Stomach (tissue), 8 donors: ENCODE measurements at regions not wholly inside any gene's neighbourhood (a gene's known extent, or its start where the extent isn't known, plus 50 kb on each side); places are given as distances from the start of the nearest gene placed in this dataset.

Experiments
- DNase-seq, 2 donors: peaks; one replicate each; pipeline versions ENCODE4 v3.0.0 to v3.0.0-alpha.2; 2013 to 2019
- H3K27ac ChIP-seq, 5 donors: fragments of 200-600 bp in 4 of 5; sonication (generic) in 4 of 5; one replicate each; pipeline ENCODE4 v1.5.1; 2013 to 2019; ENCODE audit warnings: mild to moderate bottlenecking in 1 of 5, moderate library complexity in 1 of 5
- H3K27me3 ChIP-seq, 3 donors: fragments of 200-600 bp; sonication (generic); one replicate each; pipeline ENCODE4 v1.5.1; 2017 to 2019; ENCODE audit warnings: mixed run types in 1 of 3
- H3K36me3 ChIP-seq, 4 donors: fragments of 200-600 bp; sonication (generic); 1 replicate in 3 of 4; 2 replicates in 1 of 4; pipeline ENCODE4 v1.5.1; 2016 to 2019
- H3K4me1 ChIP-seq, 4 donors: fragments of 200-600 bp; sonication (generic); one replicate each; pipeline ENCODE4 v1.5.1; 2016 to 2019
- H3K4me3 ChIP-seq, 4 donors: fragments of 200-600 bp; sonication (generic) in 3 of 4; one replicate each; pipeline ENCODE4 v1.5.1; 2016 to 2019; ENCODE audit warnings: mild to moderate bottlenecking in 1 of 4
- H3K9me3 ChIP-seq, 4 donors: fragments of 200-600 bp; sonication (generic); one replicate each; pipeline ENCODE4 v1.5.1; 2016 to 2019
- CTCF ChIP-seq, 7 experiments: fragments of 450-650 bp in 4 of 7; fragments of 200-600 bp in 3 of 7; sonication (generic) in 3 of 7; IDR thresholded peaks; one replicate each; pipeline ENCODE4 v1.5.1; 2016 to 2019; ENCODE audit warnings: antibody characterized with exemption in 7 of 7, control low read depth in 2 of 7, mild to moderate bottlenecking in 1 of 7
- EP300 ChIP-seq: sonication (generic); formaldehyde crosslinking; IDR thresholded peaks from one replicate; pipeline ENCODE4 v1.6.1; 2017; ENCODE audit warnings: antibody characterized with exemption
- POLR2A ChIP-seq, 4 donors: fragments of 450-650 bp; IDR thresholded peaks; one replicate each; pipeline ENCODE4 v1.6.1; 2016; ENCODE audit warnings: antibody characterized with exemption in 4 of 4, control low read depth in 2 of 4, mild to moderate bottlenecking in 1 of 4, moderate library complexity in 1 of 4
- POLR2AphosphoS5 ChIP-seq, 3 donors: sonication (generic); formaldehyde crosslinking; IDR thresholded peaks; one replicate each; pipeline ENCODE4 v1.6.1; 2016; ENCODE audit warnings: antibody characterized with exemption in 3 of 3
- WGBS, 5 donors: extraction: QIAGEN DNeasy Blood & Tissue Kit in 3 of 5; methylation state at CpG; one replicate each; pipeline versions ENCODE4 v1.1.5 to v1.1.7; 2013 to 2018; 5-methylcytosine and 5-hydroxymethylcytosine counted together
- intact Hi-C: fragments of 100-400 bp; cut with DNase I; formaldehyde crosslinking; loops from one replicate; pipeline ENCODE4 v1.15.1; 2023; ENCODE audit warnings: low total_unique reads
- donor health status: healthy with polysubstance abuse.
- donor health status: Bipolar disorder and iron deficiency.
- donor health status: healthy.

DNA sequence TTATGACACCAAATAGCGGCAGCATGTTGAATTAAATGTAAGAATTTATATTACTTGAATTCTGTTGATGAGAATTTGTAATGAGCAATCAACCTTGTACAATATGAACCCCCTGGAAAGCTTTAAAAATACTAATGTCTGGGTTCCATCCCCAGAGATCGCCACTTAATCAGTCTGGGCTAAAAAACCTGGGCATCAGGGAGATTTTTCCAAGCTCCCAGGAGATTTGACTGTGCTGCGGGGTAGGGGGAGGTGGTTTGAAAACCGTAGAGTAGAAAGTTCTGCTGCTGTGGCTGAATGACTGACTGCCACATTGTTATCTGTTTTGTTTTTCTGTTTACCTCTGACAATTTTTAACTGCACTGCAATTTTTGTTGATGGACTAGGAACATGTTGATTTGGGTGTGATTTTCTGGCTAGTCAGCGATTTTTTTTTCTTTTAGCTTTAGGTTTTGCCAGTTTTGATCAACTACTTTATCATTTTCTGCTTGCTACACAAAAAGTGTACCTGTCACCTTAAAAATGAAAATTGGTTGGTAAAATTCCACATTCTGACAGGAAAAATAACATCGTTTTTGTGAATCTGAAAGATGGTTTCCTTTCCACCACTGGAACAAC is 79.3 kb downstream of the PCTP start:
- 63 to 74% (median 69%) methylated on average over 6 of the region's 6 CpGs for WGBS, 5 donors
- intact Hi-C loops, result no loop called here
- Histone ChIP-seq H3K4me1 (no peaks in the 10 kb centered on the region), H3K9me3 (no peaks in the 10 kb centered on the region), H3K27ac (no peak overlapping the region), H3K27me3 (no peaks in the 10 kb centered on the region), H3K36me3 (no peaks in the 10 kb centered on the region), H3K4me3 (no peak overlapping the region)
- TF ChIP-seq POLR2AphosphoS5 (IDR thresholded peaks at IDR 0.05) (no peak), CTCF (IDR thresholded peaks at IDR 0.05) (no peak), POLR2A (IDR thresholded peaks at IDR 0.05) (no peak), EP300 (no peak)
- DNase-seq, result no peak

DNA sequence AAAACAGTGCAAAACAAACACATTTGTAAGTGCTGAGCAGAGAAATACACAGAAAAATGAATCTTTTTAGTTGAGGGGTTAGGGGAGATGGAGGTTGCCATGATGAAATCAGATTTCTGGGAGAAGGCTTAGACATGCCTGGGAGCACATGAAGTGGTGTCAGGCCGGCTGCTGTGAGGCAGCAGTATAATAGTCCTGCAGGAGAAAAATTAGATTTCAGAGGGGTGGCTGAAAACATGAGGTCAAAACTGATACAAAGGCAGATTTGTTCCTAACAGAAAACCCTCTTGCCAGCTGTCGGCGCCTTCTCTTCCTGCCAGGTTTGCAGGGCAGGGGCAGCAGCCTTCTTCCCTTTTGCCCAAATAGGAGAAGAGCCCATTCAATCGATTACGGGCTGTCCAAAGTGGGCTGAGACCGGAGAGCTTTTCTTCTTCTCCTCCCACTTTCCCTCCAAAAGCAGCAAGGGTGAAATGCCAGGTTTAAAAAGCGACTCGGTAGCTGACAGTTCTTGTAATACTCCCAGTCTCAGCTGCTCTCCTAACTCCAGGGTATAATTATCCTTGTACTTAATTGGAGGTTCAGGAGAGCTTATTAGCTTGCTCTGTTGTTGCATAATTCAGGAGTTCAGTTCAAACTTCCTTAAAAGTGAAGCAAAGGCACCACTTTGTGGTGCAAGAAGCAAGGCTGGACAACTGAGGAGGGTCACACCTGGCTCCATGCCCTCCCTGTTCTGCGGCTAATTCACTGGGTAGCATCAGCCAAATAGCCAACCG is 80.0 kb downstream of the PCTP start:
- Histone ChIP-seq H3K36me3 (no peaks in the 10 kb centered on the region), H3K27me3 (no peaks in the 10 kb centered on the region), H3K4me1 (no peaks in the 10 kb centered on the region), H3K4me3 (no peak overlapping the region), H3K27ac (no peak overlapping the region), H3K9me3 (no peaks in the 10 kb centered on the region)
- TF ChIP-seq POLR2A (IDR thresholded peaks at IDR 0.05) (no peak), CTCF (IDR thresholded peaks at IDR 0.05) (no peak), POLR2AphosphoS5 (IDR thresholded peaks at IDR 0.05) (no peak), EP300 (no peak)
- no peak for DNase-seq
- intact Hi-C loops, result no loop called here
- WGBS, 5 donors, result 73 to 89% (median 81%) methylated on average over 10 of the region's 10 CpGs

- no peak for DNase-seq
- Histone ChIP-seq H3K27ac (no peak overlapping the region), H3K9me3 (no peaks in the 10 kb centered on the region), H3K27me3 (no peaks in the 10 kb centered on the region), H3K4me3 (no peak overlapping the region), H3K36me3 (no peaks in the 10 kb centered on the region), H3K4me1 (no peaks in the 10 kb centered on the region)
- WGBS, 5 donors, result 90 to 100% (median 96%) methylated on average over 1 of the region's 1 CpG
- no peak for TF ChIP-seq POLR2AphosphoS5 (IDR thresholded peaks at IDR 0.05)
- TF ChIP-seq EP300, result no peak
- no peak for TF ChIP-seq POLR2A (IDR thresholded peaks at IDR 0.05)
- TF ChIP-seq CTCF (IDR thresholded peaks at IDR 0.05), result no peak
- intact Hi-C loops, result no loop called here
These were observed 82.5 kb downstream of the PCTP start for GRCh38 chr17:55833306-55833705.

DNA sequence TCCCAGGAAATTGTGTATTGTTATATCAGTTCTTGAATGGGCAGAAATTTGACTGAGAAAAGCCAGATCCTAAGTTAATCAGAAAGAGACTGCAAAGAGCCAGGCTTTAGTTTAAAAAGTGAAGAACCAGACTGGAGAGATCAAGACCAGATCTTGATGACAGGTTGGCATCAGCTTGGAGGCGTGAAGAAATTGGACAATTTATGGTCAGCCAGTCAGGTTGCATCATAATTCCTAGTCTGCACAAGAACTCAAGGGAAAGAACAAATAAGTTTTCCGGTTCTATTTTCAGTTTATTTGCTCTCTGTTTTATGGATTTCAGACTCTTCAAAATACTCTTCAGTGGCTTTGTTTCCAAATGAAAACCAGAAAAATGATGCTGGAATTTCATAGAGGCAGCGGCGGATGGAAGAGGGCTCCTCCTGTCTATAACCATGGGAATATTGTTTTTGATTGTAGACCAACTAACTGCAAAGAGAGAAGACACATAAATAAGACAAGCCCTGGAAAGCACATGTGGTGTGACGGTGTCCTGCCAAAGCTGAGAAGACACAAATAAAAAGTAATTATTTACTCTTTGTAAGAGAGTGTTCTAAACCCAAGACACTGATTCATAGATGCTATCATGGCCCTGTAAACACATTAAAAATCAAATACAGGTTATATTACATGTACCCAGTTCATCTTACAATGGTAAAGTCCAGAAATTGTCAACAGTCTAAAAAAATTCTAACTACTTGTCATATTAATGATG is 91.7 kb downstream of the PCTP start:
- WGBS, 5 donors, result 56 to 86% (median 78%) methylated on average over 5 of the region's 5 CpGs

More for the DNA sequence above, 91.7 kb downstream of the PCTP start:
- TF ChIP-seq CTCF (IDR thresholded peaks at IDR 0.05) (no peak), POLR2A (IDR thresholded peaks at IDR 0.05) (no peak), POLR2AphosphoS5 (IDR thresholded peaks at IDR 0.05) (no peak), EP300 (no peak)
- intact Hi-C loops, result no loop called here
- Histone ChIP-seq H3K36me3 (no peaks in the 10 kb centered on the region), H3K9me3 (no peaks in the 10 kb centered on the region), H3K27me3 (peaks cover 0 to 6% (median 6%) of the 10 kb centered on the region in 3 donors), H3K27ac (no peak overlapping the region), H3K4me3 (no peak overlapping the region), H3K4me1 (peaks cover 0 to 9% (median 4%) of the 10 kb centered on the region in 4 donors)
- no peak for DNase-seq
